HEK293 (cell line): ENCODE measurements at regions not wholly inside any gene's neighbourhood (a gene's known extent, or its start where the extent isn't known, plus 50 kb on each side); places are given as distances from the start of the nearest gene placed in this dataset.

ENCODE experiments used
- CTCF ChIA-PET: fragments of 350-600 bp; formaldehyde crosslinking; extraction: SDS; loops from one replicate; lab custom pipeline; 2021; ENCODE audit warnings: antibody characterized with exemption; lab: Yijun Ruan, JAX
- POLR2A ChIA-PET: fragments of 300-600 bp; formaldehyde crosslinking; extraction: SDS; loops from one replicate; lab custom pipeline; 2020; ENCODE audit warnings: antibody characterized with exemption, inconsistent platforms; lab: Yijun Ruan, JAX
- H3K27ac ChIP-seq: fragments of 200-500 bp; sonication (Bioruptor generic); 2 replicates; pipeline ENCODE4 v1.5.1; 2014; ENCODE audit warnings: low read depth, low read length, control low read depth, inconsistent platforms; ENCODE audit errors: extremely low read depth
- H3K36me3 ChIP-seq, 2 experiments: fragments of 200-500 bp in 1 of 2; sonication (Bioruptor generic) in 1 of 2; 1 replicate in 1 of 2; 2 replicates in 1 of 2; pipeline ENCODE4 v1.5.1; 2014 to 2017; ENCODE audit warnings: inconsistent platforms in 2 of 2, low read length in 2 of 2; ENCODE audit not compliant: control insufficient read depth in 2 of 2, insufficient read depth in 1 of 2
- H3K4me1 ChIP-seq: fragments of 200-500 bp; sonication (Bioruptor generic); 2 replicates; pipeline ENCODE4 v1.5.1; 2014; ENCODE audit warnings: mild to moderate bottlenecking, low read length, inconsistent platforms; ENCODE audit not compliant: control insufficient read depth, insufficient read depth
- H3K4me3 ChIP-seq: 2 replicates; pipeline ENCODE4 v1.5.1; 2011; ENCODE audit warnings: low read depth, mild to moderate bottlenecking, control low read depth, low read length, moderate library complexity
- H3K9me3 ChIP-seq: fragments of 200-500 bp; sonication (Bioruptor generic); 2 replicates; pipeline ENCODE4 v1.5.1; 2014; ENCODE audit warnings: low read depth, low read length, inconsistent platforms; ENCODE audit not compliant: control insufficient read depth, insufficient read depth
- KLF1 ChIP-seq: fragments of 450-650 bp; formaldehyde crosslinking; IDR thresholded peaks from 2 replicates; pipeline ENCODE4 v1.5.1; 2016; ENCODE audit warnings: missing biosample characterization, missing genetic modification characterization
- PRDM6 ChIP-seq: fragments of 450-650 bp; formaldehyde crosslinking; IDR thresholded peaks from 2 replicates; pipeline ENCODE4 v1.5.1; 2017; ENCODE audit warnings: missing biosample characterization, missing genetic modification characterization
- RBAK ChIP-seq: fragments of 450-650 bp; formaldehyde crosslinking; IDR thresholded peaks from 2 replicates; pipeline ENCODE4 v1.5.1; 2016; ENCODE audit warnings: missing biosample characterization, missing genetic modification characterization
- SP2 ChIP-seq: fragments of 450-650 bp; formaldehyde crosslinking; IDR thresholded peaks from 2 replicates; pipeline ENCODE4 v1.5.1; 2016; ENCODE audit warnings: missing biosample characterization, missing genetic modification characterization
- ZBTB7A ChIP-seq: fragments of 450-650 bp; formaldehyde crosslinking; IDR thresholded peaks from 2 replicates; pipeline ENCODE4 v1.5.1; 2016; ENCODE audit warnings: low read depth, missing biosample characterization, missing genetic modification characterization
- ZNF140 ChIP-seq: fragments of 450-650 bp; formaldehyde crosslinking; IDR thresholded peaks from 2 replicates; pipeline ENCODE4 v1.5.1; 2016; ENCODE audit warnings: missing biosample characterization, missing genetic modification characterization
- ZNF174 ChIP-seq: fragments of 450-650 bp; formaldehyde crosslinking; IDR thresholded peaks from 2 replicates; pipeline ENCODE4 v1.5.0; 2017; ENCODE audit warnings: missing biosample characterization, mild to moderate bottlenecking, missing genetic modification characterization
- ZNF239 ChIP-seq: fragments of 450-650 bp; formaldehyde crosslinking; IDR thresholded peaks from 2 replicates; pipeline ENCODE4 v1.5.1; 2016; ENCODE audit warnings: missing biosample characterization, missing genetic modification characterization
- ZNF311 ChIP-seq: fragments of 450-650 bp; formaldehyde crosslinking; IDR thresholded peaks from 2 replicates; pipeline ENCODE4 v1.5.1; 2017; ENCODE audit warnings: missing biosample characterization, missing genetic modification characterization, borderline replicate concordance
- ZNF398 ChIP-seq: fragments of 450-650 bp; formaldehyde crosslinking; IDR thresholded peaks from 2 replicates; pipeline ENCODE4 v1.5.1; 2017; ENCODE audit warnings: missing biosample characterization, missing genetic modification characterization
- ZNF416 ChIP-seq: fragments of 450-650 bp; formaldehyde crosslinking; IDR thresholded peaks from 2 replicates; pipeline ENCODE4 v1.5.1; 2016; ENCODE audit warnings: missing biosample characterization, missing genetic modification characterization
- ZNF423 ChIP-seq: fragments of 450-650 bp; formaldehyde crosslinking; IDR thresholded peaks from 2 replicates; pipeline ENCODE4 v1.5.1; 2016; ENCODE audit warnings: missing biosample characterization, missing genetic modification characterization
- ZNF510 ChIP-seq: fragments of 450-650 bp; formaldehyde crosslinking; IDR thresholded peaks from 2 replicates; pipeline ENCODE4 v1.5.1; 2018; ENCODE audit warnings: mild to moderate bottlenecking, missing genetic modification characterization, missing biosample characterization; ENCODE audit not compliant: insufficient replicate concordance
- ZNF658 ChIP-seq: fragments of 450-650 bp; formaldehyde crosslinking; IDR thresholded peaks from 2 replicates; pipeline ENCODE4; 2016; ENCODE audit warnings: missing biosample characterization, missing genetic modification characterization
- TF ChIP-seq, protein P1 (sequence below): fragments of 450-650 bp; formaldehyde crosslinking; IDR thresholded peaks from 2 replicates; pipeline ENCODE4 v1.5.1; 2016; ENCODE audit warnings: missing biosample characterization, missing genetic modification characterization, borderline replicate concordance
- TF ChIP-seq, protein P2 (sequence below): fragments of 450-650 bp; formaldehyde crosslinking; IDR thresholded peaks from 2 replicates; pipeline ENCODE4 v1.5.1; 2017; ENCODE audit warnings: missing biosample characterization, missing genetic modification characterization
- TF ChIP-seq, protein P3 (sequence below): fragments of 450-650 bp; formaldehyde crosslinking; IDR thresholded peaks from 2 replicates; pipeline ENCODE4 v1.5.1; 2017; ENCODE audit warnings: missing biosample characterization, missing genetic modification characterization
- TF ChIP-seq, protein P4 (sequence below): fragments of 450-650 bp; formaldehyde crosslinking; conservative IDR thresholded peaks from 2 replicates; pipeline ENCODE4 v1.5.1; 2016; ENCODE audit warnings: low read depth, missing biosample characterization, missing genetic modification characterization

DNA sequence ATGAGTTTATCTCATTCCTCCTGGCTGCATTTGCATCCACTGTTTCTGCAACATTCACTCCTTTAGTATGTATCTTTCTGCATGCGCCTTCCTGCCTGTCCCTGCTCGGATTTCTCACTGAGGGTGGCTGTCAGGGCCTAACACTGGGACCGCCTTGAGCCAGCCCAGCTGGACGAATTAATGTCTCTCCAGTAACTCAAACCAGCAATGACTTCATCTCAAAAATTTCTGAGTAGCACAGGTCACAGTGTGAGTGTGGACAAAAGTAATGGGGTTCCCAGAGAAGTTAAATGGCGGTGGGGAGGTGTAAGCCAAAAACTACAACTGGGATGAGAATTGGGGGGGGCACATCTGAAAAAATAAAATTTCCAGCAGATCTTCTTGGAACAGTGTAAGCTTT is 444.0 kb upstream of the MGMT start (continued):
- no peak for TF ChIP-seq RBAK (tag by site-specific recombination)
- TF ChIP-seq ZNF174 (tag by site-specific recombination) = no peak
- no peak for TF ChIP-seq ZNF423 (tag by site-specific recombination)
- TF ChIP-seq ZNF239 (tag by site-specific recombination) = no peak
- TF ChIP-seq ZBTB7A (tag by site-specific recombination) = no peak
- TF ChIP-seq KLF1 (tag by site-specific recombination) = no peak

DNA sequence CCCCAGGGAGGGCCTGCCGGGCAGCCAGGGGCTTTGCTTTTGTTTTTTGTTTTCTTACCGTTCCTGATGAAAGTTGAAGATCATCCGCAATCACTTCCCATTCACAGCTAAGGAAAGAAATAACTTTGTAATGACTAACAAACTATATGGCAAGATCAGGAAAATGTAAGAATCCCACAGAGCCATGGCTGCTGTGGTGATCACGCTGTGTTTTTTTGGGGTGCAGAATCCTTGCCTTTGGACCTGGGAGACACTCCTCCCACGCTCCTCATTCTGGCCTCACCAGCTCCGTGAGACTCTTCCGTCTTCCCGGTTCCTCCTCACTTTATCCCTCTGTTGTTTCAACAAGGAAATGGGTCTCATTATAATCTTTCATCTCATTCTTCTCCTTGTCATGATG is 443.0 kb upstream of the MGMT start:
- H3K4me3 ChIP-seq = no peak overlapping the region
- no peaks in the 10 kb centered on the region for H3K4me1 ChIP-seq
- ChIA-PET CTCF (interaction anchor here (0.7 kb wide), 1 partner anchor 838 kb away, joined by 3 read pairs; no protein-coding TSS in a partner anchor), POLR2A (no interaction called here)
- no peaks in the 10 kb centered on the region for H3K9me3 ChIP-seq
- no peaks in the 10 kb centered on the region for H3K36me3 ChIP-seq
- no peak overlapping the region for H3K27ac ChIP-seq
- TF ChIP-seq, protein P1, sequence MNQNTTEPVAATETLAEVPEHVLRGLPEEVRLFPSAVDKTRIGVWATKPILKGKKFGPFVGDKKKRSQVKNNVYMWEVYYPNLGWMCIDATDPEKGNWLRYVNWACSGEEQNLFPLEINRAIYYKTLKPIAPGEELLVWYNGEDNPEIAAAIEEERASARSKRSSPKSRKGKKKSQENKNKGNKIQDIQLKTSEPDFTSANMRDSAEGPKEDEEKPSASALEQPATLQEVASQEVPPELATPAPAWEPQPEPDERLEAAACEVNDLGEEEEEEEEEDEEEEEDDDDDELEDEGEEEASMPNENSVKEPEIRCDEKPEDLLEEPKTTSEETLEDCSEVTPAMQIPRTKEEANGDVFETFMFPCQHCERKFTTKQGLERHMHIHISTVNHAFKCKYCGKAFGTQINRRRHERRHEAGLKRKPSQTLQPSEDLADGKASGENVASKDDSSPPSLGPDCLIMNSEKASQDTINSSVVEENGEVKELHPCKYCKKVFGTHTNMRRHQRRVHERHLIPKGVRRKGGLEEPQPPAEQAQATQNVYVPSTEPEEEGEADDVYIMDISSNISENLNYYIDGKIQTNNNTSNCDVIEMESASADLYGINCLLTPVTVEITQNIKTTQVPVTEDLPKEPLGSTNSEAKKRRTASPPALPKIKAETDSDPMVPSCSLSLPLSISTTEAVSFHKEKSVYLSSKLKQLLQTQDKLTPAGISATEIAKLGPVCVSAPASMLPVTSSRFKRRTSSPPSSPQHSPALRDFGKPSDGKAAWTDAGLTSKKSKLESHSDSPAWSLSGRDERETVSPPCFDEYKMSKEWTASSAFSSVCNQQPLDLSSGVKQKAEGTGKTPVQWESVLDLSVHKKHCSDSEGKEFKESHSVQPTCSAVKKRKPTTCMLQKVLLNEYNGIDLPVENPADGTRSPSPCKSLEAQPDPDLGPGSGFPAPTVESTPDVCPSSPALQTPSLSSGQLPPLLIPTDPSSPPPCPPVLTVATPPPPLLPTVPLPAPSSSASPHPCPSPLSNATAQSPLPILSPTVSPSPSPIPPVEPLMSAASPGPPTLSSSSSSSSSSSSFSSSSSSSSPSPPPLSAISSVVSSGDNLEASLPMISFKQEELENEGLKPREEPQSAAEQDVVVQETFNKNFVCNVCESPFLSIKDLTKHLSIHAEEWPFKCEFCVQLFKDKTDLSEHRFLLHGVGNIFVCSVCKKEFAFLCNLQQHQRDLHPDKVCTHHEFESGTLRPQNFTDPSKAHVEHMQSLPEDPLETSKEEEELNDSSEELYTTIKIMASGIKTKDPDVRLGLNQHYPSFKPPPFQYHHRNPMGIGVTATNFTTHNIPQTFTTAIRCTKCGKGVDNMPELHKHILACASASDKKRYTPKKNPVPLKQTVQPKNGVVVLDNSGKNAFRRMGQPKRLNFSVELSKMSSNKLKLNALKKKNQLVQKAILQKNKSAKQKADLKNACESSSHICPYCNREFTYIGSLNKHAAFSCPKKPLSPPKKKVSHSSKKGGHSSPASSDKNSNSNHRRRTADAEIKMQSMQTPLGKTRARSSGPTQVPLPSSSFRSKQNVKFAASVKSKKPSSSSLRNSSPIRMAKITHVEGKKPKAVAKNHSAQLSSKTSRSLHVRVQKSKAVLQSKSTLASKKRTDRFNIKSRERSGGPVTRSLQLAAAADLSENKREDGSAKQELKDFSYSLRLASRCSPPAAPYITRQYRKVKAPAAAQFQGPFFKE (tag by site-specific recombination) = no peak
- TF ChIP-seq ZNF416 (tag by site-specific recombination) = no peak
- no peak for TF ChIP-seq ZNF658 (tag by site-specific recombination)
- TF ChIP-seq ZNF398 = no peak
- TF ChIP-seq SP2 (tag by site-specific recombination) = no peak
- TF ChIP-seq, protein P2, sequence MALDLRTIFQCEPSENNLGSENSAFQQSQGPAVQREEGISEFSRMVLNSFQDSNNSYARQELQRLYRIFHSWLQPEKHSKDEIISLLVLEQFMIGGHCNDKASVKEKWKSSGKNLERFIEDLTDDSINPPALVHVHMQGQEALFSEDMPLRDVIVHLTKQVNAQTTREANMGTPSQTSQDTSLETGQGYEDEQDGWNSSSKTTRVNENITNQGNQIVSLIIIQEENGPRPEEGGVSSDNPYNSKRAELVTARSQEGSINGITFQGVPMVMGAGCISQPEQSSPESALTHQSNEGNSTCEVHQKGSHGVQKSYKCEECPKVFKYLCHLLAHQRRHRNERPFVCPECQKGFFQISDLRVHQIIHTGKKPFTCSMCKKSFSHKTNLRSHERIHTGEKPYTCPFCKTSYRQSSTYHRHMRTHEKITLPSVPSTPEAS (tag by site-specific recombination) = no peak
- TF ChIP-seq ZNF510 = no peak
- TF ChIP-seq, protein P3, sequence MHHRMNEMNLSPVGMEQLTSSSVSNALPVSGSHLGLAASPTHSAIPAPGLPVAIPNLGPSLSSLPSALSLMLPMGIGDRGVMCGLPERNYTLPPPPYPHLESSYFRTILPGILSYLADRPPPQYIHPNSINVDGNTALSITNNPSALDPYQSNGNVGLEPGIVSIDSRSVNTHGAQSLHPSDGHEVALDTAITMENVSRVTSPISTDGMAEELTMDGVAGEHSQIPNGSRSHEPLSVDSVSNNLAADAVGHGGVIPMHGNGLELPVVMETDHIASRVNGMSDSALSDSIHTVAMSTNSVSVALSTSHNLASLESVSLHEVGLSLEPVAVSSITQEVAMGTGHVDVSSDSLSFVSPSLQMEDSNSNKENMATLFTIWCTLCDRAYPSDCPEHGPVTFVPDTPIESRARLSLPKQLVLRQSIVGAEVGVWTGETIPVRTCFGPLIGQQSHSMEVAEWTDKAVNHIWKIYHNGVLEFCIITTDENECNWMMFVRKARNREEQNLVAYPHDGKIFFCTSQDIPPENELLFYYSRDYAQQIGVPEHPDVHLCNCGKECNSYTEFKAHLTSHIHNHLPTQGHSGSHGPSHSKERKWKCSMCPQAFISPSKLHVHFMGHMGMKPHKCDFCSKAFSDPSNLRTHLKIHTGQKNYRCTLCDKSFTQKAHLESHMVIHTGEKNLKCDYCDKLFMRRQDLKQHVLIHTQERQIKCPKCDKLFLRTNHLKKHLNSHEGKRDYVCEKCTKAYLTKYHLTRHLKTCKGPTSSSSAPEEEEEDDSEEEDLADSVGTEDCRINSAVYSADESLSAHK (tag by site-specific recombination) = no peak
- TF ChIP-seq, protein P4, sequence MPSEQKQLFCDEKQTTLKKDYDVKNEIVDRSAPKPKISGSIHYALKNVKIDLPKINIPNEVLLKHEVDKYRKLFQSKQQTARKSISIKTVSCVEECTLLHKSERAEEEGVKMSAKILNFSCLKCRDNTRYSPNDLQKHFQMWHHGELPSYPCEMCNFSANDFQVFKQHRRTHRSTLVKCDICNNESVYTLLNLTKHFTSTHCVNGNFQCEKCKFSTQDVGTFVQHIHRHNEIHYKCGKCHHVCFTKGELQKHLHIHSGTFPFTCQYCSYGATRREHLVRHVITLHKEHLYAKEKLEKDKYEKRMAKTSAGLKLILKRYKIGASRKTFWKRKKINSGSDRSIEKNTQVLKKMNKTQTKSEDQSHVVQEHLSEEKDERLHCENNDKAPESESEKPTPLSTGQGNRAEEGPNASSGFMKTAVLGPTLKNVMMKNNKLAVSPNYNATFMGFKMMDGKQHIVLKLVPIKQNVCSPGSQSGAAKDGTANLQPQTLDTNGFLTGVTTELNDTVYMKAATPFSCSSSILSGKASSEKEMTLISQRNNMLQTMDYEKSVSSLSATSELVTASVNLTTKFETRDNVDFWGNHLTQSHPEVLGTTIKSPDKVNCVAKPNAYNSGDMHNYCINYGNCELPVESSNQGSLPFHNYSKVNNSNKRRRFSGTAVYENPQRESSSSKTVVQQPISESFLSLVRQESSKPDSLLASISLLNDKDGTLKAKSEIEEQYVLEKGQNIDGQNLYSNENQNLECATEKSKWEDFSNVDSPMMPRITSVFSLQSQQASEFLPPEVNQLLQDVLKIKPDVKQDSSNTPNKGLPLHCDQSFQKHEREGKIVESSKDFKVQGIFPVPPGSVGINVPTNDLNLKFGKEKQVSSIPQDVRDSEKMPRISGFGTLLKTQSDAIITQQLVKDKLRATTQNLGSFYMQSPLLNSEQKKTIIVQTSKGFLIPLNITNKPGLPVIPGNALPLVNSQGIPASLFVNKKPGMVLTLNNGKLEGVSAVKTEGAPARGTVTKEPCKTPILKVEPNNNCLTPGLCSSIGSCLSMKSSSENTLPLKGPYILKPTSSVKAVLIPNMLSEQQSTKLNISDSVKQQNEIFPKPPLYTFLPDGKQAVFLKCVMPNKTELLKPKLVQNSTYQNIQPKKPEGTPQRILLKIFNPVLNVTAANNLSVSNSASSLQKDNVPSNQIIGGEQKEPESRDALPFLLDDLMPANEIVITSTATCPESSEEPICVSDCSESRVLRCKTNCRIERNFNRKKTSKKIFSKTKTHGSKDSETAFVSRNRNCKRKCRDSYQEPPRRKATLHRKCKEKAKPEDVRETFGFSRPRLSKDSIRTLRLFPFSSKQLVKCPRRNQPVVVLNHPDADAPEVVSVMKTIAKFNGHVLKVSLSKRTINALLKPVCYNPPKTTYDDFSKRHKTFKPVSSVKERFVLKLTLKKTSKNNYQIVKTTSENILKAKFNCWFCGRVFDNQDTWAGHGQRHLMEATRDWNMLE (tag by site-specific recombination) = no peak
- no peak for TF ChIP-seq ZNF311 (tag by site-specific recombination)
- no peak for TF ChIP-seq PRDM6 (tag by site-specific recombination)
- no peak for TF ChIP-seq ZNF140 (tag by site-specific recombination)
